Immature natural killer cell (primary cell): ENCODE measurements at regions not wholly inside any gene's neighbourhood (a gene's known extent, or its start where the extent isn't known, plus 50 kb on each side); places are given as distances from the start of the nearest gene placed in this dataset.

ENCODE experiments used
- DNase-seq, 3 donors: peaks; one replicate each; pipeline ENCODE4 v3.0.0; 2022; ENCODE audit warnings: mixed read lengths in 1 of 3
- H3K27ac Mint-ChIP-seq, 6 donors: one replicate each; pipeline ENCODE4 v1.8.0; 2020; ENCODE audit warnings: mixed read lengths in 6 of 6, mild to moderate bottlenecking in 5 of 6, inconsistent platforms in 4 of 6, moderate library complexity in 3 of 6
- H3K27me3 Mint-ChIP-seq, 3 donors: one replicate each; pipeline ENCODE4 v1.8.0; 2020 to 2021; ENCODE audit warnings: low read depth in 3 of 3, mild to moderate bottlenecking in 3 of 3, mixed read lengths in 3 of 3, moderate library complexity in 3 of 3, inconsistent platforms in 1 of 3
- H3K36me3 Mint-ChIP-seq, 3 donors: one replicate each; pipeline ENCODE4 v1.8.0; 2020; ENCODE audit warnings: mixed read lengths in 3 of 3, inconsistent platforms in 2 of 3, mild to moderate bottlenecking in 2 of 3
- H3K4me1 Mint-ChIP-seq, 2 donors: one replicate each; pipeline ENCODE4 v1.8.0; 2020; ENCODE audit warnings: inconsistent platforms in 2 of 2, mild to moderate bottlenecking in 2 of 2, mixed read lengths in 2 of 2, moderate library complexity in 1 of 2
- H3K4me3 Mint-ChIP-seq, 5 donors: one replicate each; pipeline ENCODE4 v1.8.0; 2020; ENCODE audit warnings: mild to moderate bottlenecking in 5 of 5, mixed read lengths in 5 of 5, inconsistent platforms in 3 of 5, moderate library complexity in 3 of 5
- H3K9me3 Mint-ChIP-seq, 6 donors: one replicate each; pipeline ENCODE4 v1.8.0; 2020; ENCODE audit warnings: mild to moderate bottlenecking in 6 of 6, mixed read lengths in 6 of 6, inconsistent platforms in 4 of 6, moderate library complexity in 3 of 6

- no peak overlapping the region for H3K4me3 Mint-ChIP-seq
- no peaks in the 10 kb centered on the region for H3K36me3 Mint-ChIP-seq
- DNase-seq: no peak
- no peaks in the 10 kb centered on the region for H3K4me1 Mint-ChIP-seq
- H3K9me3 Mint-ChIP-seq: peaks cover 5 to 48% (median 10%) of the 10 kb centered on the region in 6 donors
- no peak overlapping the region for H3K27ac Mint-ChIP-seq
- H3K27me3 Mint-ChIP-seq: peaks cover 0 to 4% (median 2%) of the 10 kb centered on the region in 3 donors
Observed at GRCh38 chr9:80926611-80927010, 762.7 kb downstream of the TLE1 start.

GRCh38 chr9:80922544-80922943, 766.8 kb downstream of the TLE1 start:
- no peaks in the 10 kb centered on the region for H3K4me1 Mint-ChIP-seq
- peaks cover 0 to 2% (median 2%) of the 10 kb centered on the region in 3 donors for H3K27me3 Mint-ChIP-seq
- peaks cover 7 to 48% (median 20%) of the 10 kb centered on the region in 6 donors for H3K9me3 Mint-ChIP-seq
- no peak for DNase-seq
- H3K4me3 Mint-ChIP-seq: no peak overlapping the region
- no peak overlapping the region for H3K27ac Mint-ChIP-seq
- no peaks in the 10 kb centered on the region for H3K36me3 Mint-ChIP-seq

- H3K4me3 Mint-ChIP-seq: no peak overlapping the region
- H3K27ac Mint-ChIP-seq: no peak overlapping the region
- DNase-seq: no peak
- H3K27me3 Mint-ChIP-seq: no peaks in the 10 kb centered on the region
- H3K9me3 Mint-ChIP-seq: peaks cover 1 to 18% (median 5%) of the 10 kb centered on the region in 6 donors
- no peaks in the 10 kb centered on the region for H3K4me1 Mint-ChIP-seq
- H3K36me3 Mint-ChIP-seq: no peaks in the 10 kb centered on the region
Observed at GRCh38 chr9:80906728-80907127, 782.6 kb downstream of the TLE1 start.

- H3K4me3 Mint-ChIP-seq: no peak overlapping the region
- no peak for DNase-seq
- H3K9me3 Mint-ChIP-seq: peaks cover 0 to 26% (median 5%) of the 10 kb centered on the region in 6 donors
- no peaks in the 10 kb centered on the region for H3K4me1 Mint-ChIP-seq
- H3K27me3 Mint-ChIP-seq: no peaks in the 10 kb centered on the region
- H3K27ac Mint-ChIP-seq: no peak overlapping the region
- no peaks in the 10 kb centered on the region for H3K36me3 Mint-ChIP-seq
Observed at GRCh38 chr9:80899208-80899607, 790.1 kb downstream of the TLE1 start.

- H3K36me3 Mint-ChIP-seq: no peaks in the 10 kb centered on the region
- no peaks in the 10 kb centered on the region for H3K27me3 Mint-ChIP-seq
- H3K4me1 Mint-ChIP-seq: no peaks in the 10 kb centered on the region
- H3K9me3 Mint-ChIP-seq: peaks cover 0 to 26% (median 4%) of the 10 kb centered on the region in 6 donors
- H3K27ac Mint-ChIP-seq: no peak overlapping the region
- no peak for DNase-seq
- H3K4me3 Mint-ChIP-seq: no peak overlapping the region
Observed at GRCh38 chr9:80893190-80893589, 796.2 kb downstream of the TLE1 start.

DNA sequence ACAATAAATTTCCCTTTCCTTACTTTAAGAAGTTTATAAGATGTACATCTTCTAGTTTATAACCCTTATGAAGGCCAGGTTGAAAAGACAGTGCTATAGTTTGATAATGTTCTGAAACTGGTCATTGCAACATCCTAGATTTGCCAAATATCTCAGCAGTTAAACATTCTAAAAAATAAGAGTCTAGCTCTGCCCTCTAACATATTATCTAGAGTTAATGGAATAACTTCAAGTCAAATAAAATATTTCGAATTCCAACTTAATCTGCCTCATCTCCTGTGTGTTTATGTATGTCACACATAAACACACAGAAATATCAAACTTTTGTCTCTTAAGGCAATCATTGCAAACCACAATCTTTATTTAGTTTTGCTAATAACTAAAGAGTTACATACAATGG, 796.6 kb downstream of the TLE1 start:
- H3K4me1 Mint-ChIP-seq: no peaks in the 10 kb centered on the region
- no peaks in the 10 kb centered on the region for H3K36me3 Mint-ChIP-seq
- H3K27me3 Mint-ChIP-seq: no peaks in the 10 kb centered on the region
- peaks cover 0 to 26% (median 4%) of the 10 kb centered on the region in 6 donors for H3K9me3 Mint-ChIP-seq
- no peak for DNase-seq
- no peak overlapping the region for H3K4me3 Mint-ChIP-seq
- no peak overlapping the region for H3K27ac Mint-ChIP-seq

DNA sequence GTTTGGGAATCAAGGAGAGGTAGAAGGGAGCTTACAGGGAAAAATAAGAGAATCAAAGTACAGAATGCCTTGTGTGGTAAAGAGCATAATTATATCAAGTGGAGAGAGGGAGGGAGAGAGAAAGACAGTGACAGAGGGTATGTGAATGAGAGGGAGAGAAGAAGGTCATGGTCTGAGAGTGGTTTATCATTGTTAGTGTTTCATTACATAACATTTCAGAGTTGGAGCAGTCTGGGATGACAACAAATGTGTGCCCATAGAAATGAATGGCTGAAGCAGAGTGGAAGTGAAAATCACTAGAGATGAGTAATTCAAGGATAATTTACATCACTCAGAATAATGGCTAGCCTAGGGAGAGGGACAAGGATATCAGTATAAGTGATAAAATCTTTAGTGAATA, 799.2 kb downstream of the TLE1 start:
- peaks cover 0 to 11% (median 2%) of the 10 kb centered on the region in 6 donors for H3K9me3 Mint-ChIP-seq
- no peaks in the 10 kb centered on the region for H3K36me3 Mint-ChIP-seq
- DNase-seq: no peak
- H3K4me1 Mint-ChIP-seq: no peaks in the 10 kb centered on the region
- no peaks in the 10 kb centered on the region for H3K27me3 Mint-ChIP-seq
- H3K4me3 Mint-ChIP-seq: no peak overlapping the region
- no peak overlapping the region for H3K27ac Mint-ChIP-seq

DNA sequence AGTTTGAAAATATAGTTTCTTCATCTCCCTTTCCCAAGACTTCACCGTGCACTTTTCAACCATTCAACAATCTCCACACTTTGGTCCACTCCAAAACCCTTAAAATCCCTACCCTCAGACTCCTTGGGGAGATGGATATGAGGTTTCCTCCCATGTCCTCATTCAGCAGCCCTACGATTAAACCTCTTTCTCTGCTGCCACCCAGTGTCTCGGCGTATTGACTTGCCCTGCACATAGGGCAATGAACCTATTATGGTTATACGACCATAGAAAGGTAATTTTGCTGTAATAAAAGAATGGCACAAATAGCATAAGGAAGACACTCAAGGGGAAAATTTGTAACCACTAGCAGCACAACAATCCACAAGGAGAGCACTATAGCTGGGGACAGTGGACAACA, 803.5 kb downstream of the TLE1 start:
- no peak for DNase-seq
- H3K27me3 Mint-ChIP-seq: no peaks in the 10 kb centered on the region
- H3K36me3 Mint-ChIP-seq: no peaks in the 10 kb centered on the region
- H3K4me3 Mint-ChIP-seq: no peak overlapping the region
- H3K27ac Mint-ChIP-seq: no peak overlapping the region
- peaks cover 0 to 28% (median 3%) of the 10 kb centered on the region in 6 donors for H3K9me3 Mint-ChIP-seq
- no peaks in the 10 kb centered on the region for H3K4me1 Mint-ChIP-seq

GRCh38 chr9:80883826-80884579, 805.3 kb downstream of the TLE1 start:
- no peak overlapping the region for H3K4me3 Mint-ChIP-seq
- H3K27me3 Mint-ChIP-seq: no peaks in the 10 kb centered on the region
- H3K9me3 Mint-ChIP-seq: peaks cover 0 to 29% (median 4%) of the 10 kb centered on the region in 6 donors
- no peaks in the 10 kb centered on the region for H3K4me1 Mint-ChIP-seq
- H3K27ac Mint-ChIP-seq: no peak overlapping the region
- no peaks in the 10 kb centered on the region for H3K36me3 Mint-ChIP-seq
- no peak for DNase-seq

DNA sequence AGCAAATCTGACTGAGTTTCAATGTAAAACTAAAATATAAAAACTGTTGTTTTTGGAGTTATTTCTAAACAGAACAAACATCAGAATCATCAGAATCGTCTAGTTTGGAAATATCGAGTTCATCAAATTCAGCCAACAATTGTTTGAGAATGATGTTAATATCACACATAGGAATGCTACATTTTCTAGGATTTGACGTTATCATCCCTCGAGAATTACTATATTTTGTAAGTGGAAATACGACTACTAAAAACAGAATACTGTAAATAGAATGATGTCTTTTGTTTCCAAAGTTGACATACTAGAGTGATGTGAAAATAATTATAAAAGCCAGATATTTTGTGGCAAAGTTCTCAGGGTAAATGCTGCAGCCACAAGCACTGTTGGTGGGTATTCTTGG, 805.9 kb downstream of the TLE1 start:
- Mint-ChIP-seq H3K36me3 (no peaks in the 10 kb centered on the region), H3K9me3 (peaks cover 0 to 33% (median 4%) of the 10 kb centered on the region in 6 donors), H3K27me3 (no peaks in the 10 kb centered on the region), H3K4me3 (no peak overlapping the region), H3K4me1 (no peaks in the 10 kb centered on the region), H3K27ac (no peak overlapping the region)
- DNase-seq: no peak

GRCh38 chr9:80881940-80882339, 807.4 kb downstream of the TLE1 start:
- no peaks in the 10 kb centered on the region for H3K4me1 Mint-ChIP-seq
- H3K9me3 Mint-ChIP-seq: peaks cover 2 to 38% (median 7%) of the 10 kb centered on the region in 6 donors
- DNase-seq: no peak
- no peaks in the 10 kb centered on the region for H3K27me3 Mint-ChIP-seq
- H3K36me3 Mint-ChIP-seq: no peaks in the 10 kb centered on the region
- no peak overlapping the region for H3K4me3 Mint-ChIP-seq
- no peak overlapping the region for H3K27ac Mint-ChIP-seq

GRCh38 chr9:80881320-80881719, 808.0 kb downstream of the TLE1 start:
- H3K9me3 Mint-ChIP-seq: peaks cover 2 to 38% (median 8%) of the 10 kb centered on the region in 6 donors
- H3K4me3 Mint-ChIP-seq: no peak overlapping the region
- no peak for DNase-seq
- no peak overlapping the region for H3K27ac Mint-ChIP-seq
- H3K27me3 Mint-ChIP-seq: peaks cover 0 to under 1% (median 0%) of the 10 kb centered on the region in 3 donors
- no peaks in the 10 kb centered on the region for H3K4me1 Mint-ChIP-seq
- H3K36me3 Mint-ChIP-seq: no peaks in the 10 kb centered on the region

DNA sequence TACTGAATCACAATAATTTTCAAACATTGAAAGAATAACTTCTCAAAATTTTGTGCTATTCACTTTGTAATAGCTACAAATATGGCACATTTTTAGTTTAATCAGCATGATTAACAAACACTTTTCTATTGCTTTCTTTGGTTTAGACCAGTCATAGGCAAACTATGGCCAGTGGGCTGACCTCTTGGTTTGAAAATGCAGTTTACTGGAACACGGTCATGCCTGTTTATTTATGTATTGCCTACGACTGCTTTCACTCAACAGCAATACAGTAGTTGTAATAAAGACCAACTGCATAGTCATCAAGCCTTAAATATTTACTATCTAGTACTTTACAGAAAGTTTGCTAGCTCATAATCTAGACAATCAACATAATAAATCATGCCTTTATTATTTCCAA, 810.8 kb downstream of the TLE1 start:
- H3K4me3 Mint-ChIP-seq: no peak overlapping the region
- peaks cover 0 to 2% (median 0%) of the 10 kb centered on the region in 3 donors for H3K27me3 Mint-ChIP-seq
- peaks cover 3 to 33% (median 10%) of the 10 kb centered on the region in 6 donors for H3K9me3 Mint-ChIP-seq
- no peak for DNase-seq
- no peaks in the 10 kb centered on the region for H3K36me3 Mint-ChIP-seq
- no peak overlapping the region for H3K27ac Mint-ChIP-seq
- H3K4me1 Mint-ChIP-seq: no peaks in the 10 kb centered on the region

GRCh38 chr9:80875947-80876346, 813.4 kb downstream of the TLE1 start:
- no peaks in the 10 kb centered on the region for H3K36me3 Mint-ChIP-seq
- no peak overlapping the region for H3K4me3 Mint-ChIP-seq
- peaks cover 2 to 23% (median 9%) of the 10 kb centered on the region in 6 donors for H3K9me3 Mint-ChIP-seq
- H3K27me3 Mint-ChIP-seq: peaks cover 0 to 2% (median 0%) of the 10 kb centered on the region in 3 donors
- no peak overlapping the region for H3K27ac Mint-ChIP-seq
- no peaks in the 10 kb centered on the region for H3K4me1 Mint-ChIP-seq
- DNase-seq: no peak

- peaks cover 0 to 2% (median 0%) of the 10 kb centered on the region in 3 donors for H3K27me3 Mint-ChIP-seq
- H3K27ac Mint-ChIP-seq: no peak overlapping the region
- no peak for DNase-seq
- H3K36me3 Mint-ChIP-seq: no peaks in the 10 kb centered on the region
- H3K4me3 Mint-ChIP-seq: no peak overlapping the region
- no peaks in the 10 kb centered on the region for H3K4me1 Mint-ChIP-seq
- H3K9me3 Mint-ChIP-seq: peaks cover 4 to 22% (median 10%) of the 10 kb centered on the region in 6 donors
Observed at GRCh38 chr9:80874276-80874675, 815.1 kb downstream of the TLE1 start.
